Fibroblast of the aortic adventitia (primary cell): ENCODE measurements at regions not wholly inside any gene's neighbourhood (a gene's known extent, or its start where the extent isn't known, plus 50 kb on each side); places are given as distances from the start of the nearest gene placed in this dataset.
A peak's percentile ranks its signal among the peaks of the same experiment; 100 is the strongest.

Source experiments
- DNase-seq: peaks from one replicate; pipeline ENCODE4 v3.0.0-alpha.2; 2010; ENCODE audit warnings: low read depth
- H3K4me3 ChIP-seq: 2 replicates; pipeline ENCODE4 v1.5.1; 2011; ENCODE audit warnings: low read depth, mild to moderate bottlenecking, control low read depth, low read length, moderate library complexity
- TF ChIP-seq, protein P1 (sequence below): IDR thresholded peaks from 2 replicates; pipeline ENCODE4 v1.5.1; 2011; ENCODE audit warnings: mild to moderate bottlenecking, low read length, control low read depth, inconsistent platforms; ENCODE audit not compliant: insufficient read depth

DNA sequence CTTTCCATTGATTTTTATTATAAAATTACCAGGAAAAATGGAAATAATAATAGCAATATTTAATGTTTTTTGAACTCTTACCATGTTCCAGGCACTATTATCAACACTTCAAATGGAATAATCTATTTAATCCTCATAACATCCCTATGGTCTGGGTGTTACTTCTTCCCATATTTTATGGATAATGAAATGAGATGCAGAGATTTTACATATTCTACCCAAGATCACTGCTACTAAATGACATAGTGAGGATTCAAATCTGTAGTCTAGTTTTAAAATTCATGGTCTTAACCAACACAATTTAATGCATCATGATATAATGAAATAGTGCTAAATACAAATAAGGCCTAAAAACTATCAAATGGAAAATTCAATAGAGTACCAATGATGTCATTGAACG lies 70.4 kb upstream of the COL3A1 start:
- DNase-seq = no peak
- TF ChIP-seq, protein P1, sequence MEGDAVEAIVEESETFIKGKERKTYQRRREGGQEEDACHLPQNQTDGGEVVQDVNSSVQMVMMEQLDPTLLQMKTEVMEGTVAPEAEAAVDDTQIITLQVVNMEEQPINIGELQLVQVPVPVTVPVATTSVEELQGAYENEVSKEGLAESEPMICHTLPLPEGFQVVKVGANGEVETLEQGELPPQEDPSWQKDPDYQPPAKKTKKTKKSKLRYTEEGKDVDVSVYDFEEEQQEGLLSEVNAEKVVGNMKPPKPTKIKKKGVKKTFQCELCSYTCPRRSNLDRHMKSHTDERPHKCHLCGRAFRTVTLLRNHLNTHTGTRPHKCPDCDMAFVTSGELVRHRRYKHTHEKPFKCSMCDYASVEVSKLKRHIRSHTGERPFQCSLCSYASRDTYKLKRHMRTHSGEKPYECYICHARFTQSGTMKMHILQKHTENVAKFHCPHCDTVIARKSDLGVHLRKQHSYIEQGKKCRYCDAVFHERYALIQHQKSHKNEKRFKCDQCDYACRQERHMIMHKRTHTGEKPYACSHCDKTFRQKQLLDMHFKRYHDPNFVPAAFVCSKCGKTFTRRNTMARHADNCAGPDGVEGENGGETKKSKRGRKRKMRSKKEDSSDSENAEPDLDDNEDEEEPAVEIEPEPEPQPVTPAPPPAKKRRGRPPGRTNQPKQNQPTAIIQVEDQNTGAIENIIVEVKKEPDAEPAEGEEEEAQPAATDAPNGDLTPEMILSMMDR = no peak
- H3K4me3 ChIP-seq = no peak overlapping the region

DNA sequence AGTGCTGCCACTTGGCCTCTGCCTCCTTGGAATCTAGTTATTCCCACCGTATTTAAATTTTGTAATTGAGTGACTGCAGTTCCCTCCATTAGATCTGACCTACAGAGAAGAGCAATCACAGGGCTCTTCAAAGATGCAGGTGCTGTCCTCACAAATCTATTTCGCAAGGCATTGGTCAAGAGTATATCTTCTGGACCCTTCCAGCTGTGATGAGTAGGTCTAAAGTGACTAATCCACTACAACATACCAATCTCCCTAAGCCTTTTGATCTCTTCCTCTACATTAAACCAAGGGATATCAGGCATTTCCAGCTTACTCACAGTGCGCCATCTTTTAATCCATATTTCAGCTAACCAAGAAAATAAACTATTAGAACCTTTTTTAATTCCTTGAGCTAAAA lies 65.1 kb upstream of the COL3A1 start:
- no peak overlapping the region for H3K4me3 ChIP-seq
- DNase-seq = no peak
- TF ChIP-seq, protein P1 = no peak

DNA sequence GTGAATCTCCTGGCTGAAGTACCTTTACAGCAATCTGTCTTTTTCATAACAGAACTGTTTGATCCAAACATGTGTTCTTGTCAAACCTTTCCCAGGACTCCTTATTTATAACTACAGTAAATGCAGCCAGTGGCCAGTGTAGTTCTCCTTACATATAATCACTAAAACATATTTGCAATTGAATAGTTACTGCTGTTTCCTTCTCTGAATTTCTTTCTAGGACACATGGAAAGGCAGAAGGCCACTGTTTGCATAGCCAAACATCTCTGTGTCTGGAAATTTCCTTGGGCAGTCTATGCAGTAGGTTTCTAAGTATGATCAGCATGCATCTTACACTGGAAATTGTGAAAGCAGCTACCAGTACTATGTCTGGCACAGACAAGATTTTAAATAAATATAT lies 57.4 kb upstream of the COL3A1 start:
- no peak for DNase-seq
- TF ChIP-seq, protein P1 = no peak
- H3K4me3 ChIP-seq = no peak overlapping the region

DNA sequence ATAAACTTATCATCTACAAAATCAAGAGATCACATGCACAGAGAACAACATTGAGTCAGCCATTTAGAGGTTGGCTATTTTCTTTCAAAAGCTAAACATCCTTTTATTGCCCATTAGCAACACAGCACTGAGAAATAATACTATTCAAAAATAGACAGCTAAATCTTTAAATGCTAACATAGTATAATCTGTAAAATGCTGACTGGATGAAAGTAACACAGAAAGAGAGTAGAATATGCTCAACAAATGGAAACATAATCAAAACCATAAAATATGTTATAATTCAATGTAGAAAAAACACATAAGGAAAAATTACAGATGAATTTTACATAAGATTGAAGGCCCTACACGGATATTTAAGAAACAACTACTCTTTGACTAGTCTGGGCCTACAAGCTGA lies 56.5 kb upstream of the COL3A1 start:
- TF ChIP-seq, protein P1 = no peak
- H3K4me3 ChIP-seq = no peak overlapping the region

DNA sequence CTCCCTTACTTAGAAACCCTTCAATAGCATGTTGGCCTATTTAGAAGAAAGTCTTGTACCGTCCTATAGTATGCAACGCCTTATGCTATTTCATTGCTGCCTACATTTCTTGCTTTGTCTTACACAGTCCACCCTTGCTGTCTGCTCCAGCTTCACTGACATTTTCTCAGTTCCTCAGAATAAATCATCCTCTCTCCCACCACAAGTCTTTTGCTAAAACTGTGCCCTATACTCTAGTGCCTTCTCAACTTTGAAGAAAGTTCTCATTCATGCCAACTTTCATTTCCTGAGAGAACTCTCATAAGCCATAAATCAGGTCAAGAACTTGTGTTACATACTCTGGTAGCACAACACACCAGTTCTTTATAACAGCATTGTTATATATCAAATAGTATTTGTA lies 54.3 kb upstream of the COL3A1 start:
- no peak for DNase-seq
- no peak overlapping the region for H3K4me3 ChIP-seq
- TF ChIP-seq, protein P1 = no peak

More for the DNA sequence above, 56.5 kb upstream of the COL3A1 start:
- no peak for DNase-seq

DNA sequence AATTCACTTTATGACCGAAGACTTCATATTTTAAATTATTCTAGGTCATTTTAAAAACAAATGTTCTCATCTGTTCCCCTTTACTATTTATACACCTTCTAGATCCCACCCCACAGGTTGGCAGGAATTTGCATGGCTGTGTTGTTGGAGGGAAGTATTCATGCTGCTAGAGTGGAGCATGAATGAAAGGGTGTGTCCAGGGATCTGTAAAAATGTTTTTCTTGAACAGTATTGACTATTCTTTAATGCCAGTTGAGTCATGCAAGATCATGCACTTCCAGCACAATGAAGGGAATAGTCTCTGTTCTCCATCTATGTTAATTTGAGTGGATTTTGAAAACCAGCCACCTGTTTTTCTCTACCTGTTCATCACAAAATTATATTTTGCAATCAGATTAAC lies 52.0 kb upstream of the COL3A1 start:
- no peak overlapping the region for H3K4me3 ChIP-seq

More for the DNA sequence above, 52.0 kb upstream of the COL3A1 start:
- DNase-seq = peak; percentile 27
- TF ChIP-seq, protein P1 = no peak
